Aorta (tissue), 5 donors: ENCODE measurements at regions not wholly inside any gene's neighbourhood (a gene's known extent, or its start where the extent isn't known, plus 50 kb on each side); places are given as distances from the start of the nearest gene placed in this dataset.

Source experiments
- ATAC-seq: fragments of 200-7000 bp; cut with Tn5 transposase; one replicate; pipeline ENCODE4 v1.9.1; 2022; ENCODE audit warnings: moderate library complexity; ENCODE audit not compliant: low FRiP score
- DNase-seq, 2 donors: peaks; one replicate each; pipeline ENCODE4 v3.0.0-alpha.2; 2020
- H3K27ac ChIP-seq, 2 donors: one replicate each; pipeline ENCODE4 v1.5.1; 2013; ENCODE audit warnings: low read length in 2 of 2, mild to moderate bottlenecking in 2 of 2, moderate library complexity in 2 of 2, control low read depth in 1 of 2, inconsistent platforms in 1 of 2, low read depth in 1 of 2
- H3K27me3 ChIP-seq, 2 donors: one replicate each; pipeline ENCODE4 v1.6.1; 2013; ENCODE audit warnings: control low read depth in 1 of 2, low read length in 1 of 2, mild to moderate bottlenecking in 1 of 2, moderate library complexity in 1 of 2; ENCODE audit not compliant: insufficient read depth in 2 of 2, control insufficient read depth in 1 of 2
- H3K36me3 ChIP-seq, 2 donors: one replicate each; pipeline ENCODE4 v1.6.1; 2013; ENCODE audit warnings: control low read depth in 1 of 2, low read length in 1 of 2, mild to moderate bottlenecking in 1 of 2; ENCODE audit not compliant: insufficient read depth in 2 of 2, control insufficient read depth in 1 of 2
- H3K4me1 ChIP-seq, 2 donors: one replicate each; pipeline ENCODE4 v1.6.1; 2013; ENCODE audit warnings: low read length in 2 of 2, control low read depth in 1 of 2, mild to moderate bottlenecking in 1 of 2, moderate library complexity in 1 of 2; ENCODE audit not compliant: insufficient read depth in 2 of 2, control insufficient read depth in 1 of 2
- H3K4me3 ChIP-seq, 2 donors: one replicate each; pipeline ENCODE4 v1.5.1; 2013; ENCODE audit warnings: low read length in 2 of 2, control low read depth in 1 of 2, mild to moderate bottlenecking in 1 of 2
- H3K9me3 ChIP-seq: one replicate; pipeline ENCODE4 v1.6.1; 2013; ENCODE audit warnings: mild to moderate bottlenecking, low read length; ENCODE audit not compliant: control insufficient read depth
- WGBS, 2 donors: extraction: QIAGEN DNeasy Blood & Tissue Kit; methylation state at CpG; one replicate each; pipeline ENCODE4 v1.1.7; 2013; 5-methylcytosine and 5-hydroxymethylcytosine counted together
- intact Hi-C, 2 donors: fragments of 100-400 bp; cut with DNase I; formaldehyde crosslinking; loops; one replicate each; pipeline versions ENCODE4 v1.14.2 to v1.15.0; 2022
- donor health status: healthy with polysubstance abuse.
- donor health status: Bipolar disorder and iron deficiency.
- donor health status: DM: no; HTN: no; CAD: no.
- donor health status: DM: no; HTN: no; CAD: no.
- donor health status: DM: yes; HTN: yes; CAD: no.

GRCh38 chr7:17557251-17557671, 258.8 kb downstream of the AHR start:
- intact Hi-C loops, result no loop called here

GRCh38 chr7:17558135-17558534, 259.7 kb downstream of the AHR start:
- DNase-seq, result no peak
- 33 to 46% methylated on average over 4 of the region's 4 CpGs for WGBS, 2 donors
- intact Hi-C loops, result no loop called here
- no peak for ATAC-seq
- H3K4me3 ChIP-seq, result no peak overlapping the region
- H3K9me3 ChIP-seq, result no peaks in the 10 kb centered on the region
- no peaks in the 10 kb centered on the region for H3K27me3 ChIP-seq
- no peak overlapping the region for H3K27ac ChIP-seq
- peaks cover 0 to 7% of the 10 kb centered on the region in 2 donors for H3K4me1 ChIP-seq
- no peaks in the 10 kb centered on the region for H3K36me3 ChIP-seq

More at GRCh38 chr7:17557251-17557671, 258.8 kb downstream of the AHR start:
- no peak overlapping the region for H3K27ac ChIP-seq
- ATAC-seq (peak; percentile 55), DNase-seq (no peak)
- no peaks in the 10 kb centered on the region for H3K36me3 ChIP-seq
- H3K4me1 ChIP-seq, result peaks cover 0 to 7% of the 10 kb centered on the region in 2 donors
- H3K27me3 ChIP-seq, result no peaks in the 10 kb centered on the region
- no peak overlapping the region for H3K4me3 ChIP-seq
- WGBS, 2 donors, result 7 to 9% methylated on average over 1 of the region's 1 CpG
- no peaks in the 10 kb centered on the region for H3K9me3 ChIP-seq

- 74 to 82% methylated on average over 4 of the region's 4 CpGs for WGBS, 2 donors
- H3K4me3 ChIP-seq, result no peak overlapping the region
- H3K27ac ChIP-seq, result no peak overlapping the region
- H3K4me1 ChIP-seq, result peaks cover 0 to 7% of the 10 kb centered on the region in 2 donors
- DNase-seq (no peak), ATAC-seq (no peak)
- H3K36me3 ChIP-seq, result no peaks in the 10 kb centered on the region
- no peaks in the 10 kb centered on the region for H3K27me3 ChIP-seq
- intact Hi-C loops, result no loop called here
- no peaks in the 10 kb centered on the region for H3K9me3 ChIP-seq
These were observed 260.3 kb downstream of the AHR start for GRCh38 chr7:17558558-17559332.

GRCh38 chr7:17559388-17559787, 260.9 kb downstream of the AHR start:
- 50 to 54% methylated on average over 1 of the region's 1 CpG for WGBS, 2 donors
- H3K27me3 ChIP-seq, result no peaks in the 10 kb centered on the region
- DNase-seq (no peak), ATAC-seq (no peak)
- H3K4me1 ChIP-seq, result peaks cover 0 to 7% of the 10 kb centered on the region in 2 donors
- H3K9me3 ChIP-seq, result no peaks in the 10 kb centered on the region
- no peaks in the 10 kb centered on the region for H3K36me3 ChIP-seq
- no peak overlapping the region for H3K27ac ChIP-seq
- H3K4me3 ChIP-seq, result no peak overlapping the region
- intact Hi-C loops, result no loop called here

GRCh38 chr7:17560516-17560915, 262.1 kb downstream of the AHR start:
- DNase-seq (no peak), ATAC-seq (no peak)
- Histone ChIP-seq H3K27ac (no peak overlapping the region), H3K27me3 (no peaks in the 10 kb centered on the region), H3K4me3 (no peak overlapping the region), H3K9me3 (no peaks in the 10 kb centered on the region), H3K4me1 (peaks cover 0 to 4% of the 10 kb centered on the region in 2 donors), H3K36me3 (no peaks in the 10 kb centered on the region)
- intact Hi-C loops, result no loop called here
- 84 to 87% methylated on average over 4 of the region's 4 CpGs for WGBS, 2 donors

GRCh38 chr7:17560966-17561365, 262.5 kb downstream of the AHR start:
- no peak for ATAC-seq
- H3K4me1 ChIP-seq, result peaks cover 0 to 4% of the 10 kb centered on the region in 2 donors
- H3K9me3 ChIP-seq, result no peaks in the 10 kb centered on the region
- 85 to 88% methylated on average over 2 of the region's 2 CpGs for WGBS, 2 donors
- H3K36me3 ChIP-seq, result no peaks in the 10 kb centered on the region
- no peaks in the 10 kb centered on the region for H3K27me3 ChIP-seq
- no peak overlapping the region for H3K27ac ChIP-seq
- no peak overlapping the region for H3K4me3 ChIP-seq
- intact Hi-C loops, result no loop called here
- no peak for DNase-seq

GRCh38 chr7:17564678-17565212, 266.3 kb downstream of the AHR start:
- H3K27me3 ChIP-seq, result no peaks in the 10 kb centered on the region
- ATAC-seq (no peak), DNase-seq (no peak)
- H3K4me1 ChIP-seq, result no peaks in the 10 kb centered on the region
- H3K36me3 ChIP-seq, result no peaks in the 10 kb centered on the region
- no peak overlapping the region for H3K4me3 ChIP-seq
- 49 to 50% methylated on average over 3 of the region's 3 CpGs for WGBS, 2 donors
- intact Hi-C loops, result no loop called here
- H3K27ac ChIP-seq, result no peak overlapping the region
- no peaks in the 10 kb centered on the region for H3K9me3 ChIP-seq

GRCh38 chr7:17580141-17580540, 281.7 kb downstream of the AHR start:
- Histone ChIP-seq H3K4me1 (no peaks in the 10 kb centered on the region), H3K9me3 (no peaks in the 10 kb centered on the region), H3K4me3 (no peak overlapping the region), H3K36me3 (no peaks in the 10 kb centered on the region), H3K27me3 (no peaks in the 10 kb centered on the region), H3K27ac (no peak overlapping the region)
- DNase-seq (no peak), ATAC-seq (no peak)
- WGBS, 2 donors, result 55 to 70% methylated on average over 3 of the region's 3 CpGs
- intact Hi-C loops, result no loop called here

GRCh38 chr7:17580856-17581255, 282.4 kb downstream of the AHR start:
- Histone ChIP-seq H3K27me3 (no peaks in the 10 kb centered on the region), H3K9me3 (no peaks in the 10 kb centered on the region), H3K4me1 (no peaks in the 10 kb centered on the region), H3K27ac (no peak overlapping the region), H3K36me3 (no peaks in the 10 kb centered on the region), H3K4me3 (no peak overlapping the region)
- WGBS, 2 donors, result 86 to 87% methylated on average over 1 of the region's 1 CpG
- intact Hi-C loops, result no loop called here
- DNase-seq (no peak), ATAC-seq (no peak)
